Heart right ventricle (tissue), 16 donors: ENCODE measurements at regions not wholly inside any gene's neighbourhood (a gene's known extent, or its start where the extent isn't known, plus 50 kb on each side); places are given as distances from the start of the nearest gene placed in this dataset.

ENCODE experiments used
- ATAC-seq, 8 donors: fragments of 200-7000 bp; cut with Tn5 transposase; one replicate each; pipeline ENCODE4 v1.9.1; 2020; ENCODE audit warnings: mild to moderate bottlenecking in 8 of 8, moderate library complexity in 8 of 8, moderate number of reproducible peaks in 1 of 8
- DNase-seq, 2 donors: peaks; one replicate each; pipeline ENCODE4 v3.0.0-alpha.2; 2020
- H3K27ac ChIP-seq, 10 donors: fragments of 200-600 bp; sonication (generic) in 2 of 10; one replicate each; pipeline versions ENCODE4 v1.5.0 to v1.8.0; 2020 to 2022; ENCODE audit warnings: mild to moderate bottlenecking in 3 of 10
- H3K27me3 ChIP-seq, 7 donors: fragments of 200-600 bp; one replicate each; pipeline ENCODE4 v1.8.0; 2021 to 2022; ENCODE audit warnings: mild to moderate bottlenecking in 2 of 7
- H3K36me3 ChIP-seq, 9 donors: fragments of 200-600 bp; sonication (generic) in 1 of 9; one replicate each; pipeline versions ENCODE4 v1.5.0 to v1.8.0; 2020 to 2022; ENCODE audit warnings: mild to moderate bottlenecking in 2 of 9
- H3K4me1 ChIP-seq, 9 donors: fragments of 200-600 bp; sonication (generic) in 1 of 9; one replicate each; pipeline versions ENCODE4 v1.5.0 to v1.8.0; 2020 to 2022; ENCODE audit warnings: mild to moderate bottlenecking in 4 of 9
- H3K4me3 ChIP-seq, 10 donors: fragments of 200-600 bp; sonication (generic) in 2 of 10; one replicate each; pipeline versions ENCODE4 v1.5.0 to v1.8.0; 2020 to 2022; ENCODE audit warnings: mild to moderate bottlenecking in 7 of 10, moderate library complexity in 2 of 10
- H3K9me3 ChIP-seq, 11 donors: fragments of 200-600 bp in 10 of 11; sonication (generic) in 2 of 11; one replicate each; pipeline versions ENCODE4 v1.5.0 to v1.8.0; 2013 to 2022; ENCODE audit warnings: mild to moderate bottlenecking in 2 of 11, control low read depth in 1 of 11, moderate library complexity in 1 of 11
- CTCF ChIP-seq, 9 donors: fragments of 200-600 bp; sonication (generic) in 2 of 9; IDR thresholded peaks; one replicate each; pipeline versions ENCODE4 v1.5.0 to v1.8.0; 2021 to 2022; ENCODE audit warnings: antibody characterized with exemption in 9 of 9, mild to moderate bottlenecking in 5 of 9, moderate library complexity in 1 of 9
- WGBS, 2 donors: extraction: QIAGEN DNeasy Blood & Tissue Kit; methylation state at CpG; one replicate each; pipeline ENCODE4 v1.1.7; 2013; ENCODE audit warnings: inconsistent platforms in 1 of 2; 5-methylcytosine and 5-hydroxymethylcytosine counted together
- intact Hi-C, 10 donors: fragments of 100-400 bp; cut with DNase I; formaldehyde crosslinking; loops; one replicate each; pipeline versions ENCODE4 v1.11.1 to v1.14.2; 2022
- donor health status: Arrhythmogenic right ventricular cardiomyopathy.
- donor health status: ischemic (EF 13 %, LVEDD 7.1; RV severe dilation, severe dysfunction).
- donor health status: healthy with polysubstance abuse.
- donor health status: DM: no; HTN: yes; CAD: no.
- donor health status: DM: no; HTN: no; CAD: no.
- donor health status: ischemic (EF 25% LVEDD 6.9; RV normal size, moderate dysfunction).
- donor health status: ischemic (EF 25% LVEDD 5.7; RV mildly dilated, moderate dysfunction).
- donor health status: healthy.
- donor health status: DM: yes; HTN: yes; CAD: no.
- donor health status: Ischemic cardiomyopathy.
- donor health status: ischemic (EF 35%, LVEDD 5.7; RV mildly dilated, moderate dysfunction).
- donor health status: nonischemic (EF 11% LVEDD 7.7; RV severe dilation, severe dysfunction).
- donor health status: DM: yes; HTN: yes; CAD: no.
- donor health status: PGD.
- donor health status: ischemic (EF 29% LVEDD 5.4; RV normal size, mild dysfunction).
- donor health status: nonischemic (EF 23%, LVEDD 6.1; RV moderate dilation, normal function).

- no peak overlapping the region for H3K4me3 ChIP-seq
- H3K9me3 ChIP-seq = peaks cover 0 to 19% (median 4%) of the 10 kb centered on the region in 11 donors
- H3K27me3 ChIP-seq = no peaks in the 10 kb centered on the region
- TF ChIP-seq CTCF (IDR thresholded peaks at IDR 0.05) = no peak
- peak overlapping the region in 2 of 10 donors; percentile 15 to 23 for H3K27ac ChIP-seq
- WGBS, 2 donors = 49 to 62% methylated on average over 6 of the region's 6 CpGs
- H3K4me1 ChIP-seq = peaks cover 0 to 19% (median 5%) of the 10 kb centered on the region in 9 donors
- ATAC-seq = no peak
- H3K36me3 ChIP-seq = no peaks in the 10 kb centered on the region
- no peak for DNase-seq
- intact Hi-C loops = no loop called here
These were observed 367.5 kb upstream of the MMADHC start for GRCh38 chr2:149954981-149955600.

- DNase-seq (no peak), ATAC-seq (no peak)
- no peak overlapping the region for H3K4me3 ChIP-seq
- peaks cover 0 to 19% (median 5%) of the 10 kb centered on the region in 9 donors for H3K4me1 ChIP-seq
- no peak overlapping the region for H3K27ac ChIP-seq
- no peaks in the 10 kb centered on the region for H3K36me3 ChIP-seq
- no peak for TF ChIP-seq CTCF (IDR thresholded peaks at IDR 0.05)
- H3K27me3 ChIP-seq = no peaks in the 10 kb centered on the region
- 93 to 98% methylated on average over 3 of the region's 3 CpGs for WGBS, 2 donors
- intact Hi-C loops = no loop called here
- H3K9me3 ChIP-seq = peaks cover 0 to 7% (median 0%) of the 10 kb centered on the region in 11 donors
These were observed 366.1 kb upstream of the MMADHC start for GRCh38 chr2:149953627-149954026.

GRCh38 chr2:149931486-149931885 is 343.9 kb upstream of the MMADHC start:
- no peak for TF ChIP-seq CTCF (IDR thresholded peaks at IDR 0.05)
- ATAC-seq = no peak
- no peaks in the 10 kb centered on the region for H3K27me3 ChIP-seq
- no peak overlapping the region for H3K4me3 ChIP-seq
- 82 to 84% methylated on average over 1 of the region's 1 CpG for WGBS, 2 donors
- no peaks in the 10 kb centered on the region for H3K9me3 ChIP-seq
- no peak for DNase-seq
- intact Hi-C loops = no loop called here
- H3K27ac ChIP-seq = no peak overlapping the region
- H3K36me3 ChIP-seq = no peaks in the 10 kb centered on the region
- no peaks in the 10 kb centered on the region for H3K4me1 ChIP-seq

DNA sequence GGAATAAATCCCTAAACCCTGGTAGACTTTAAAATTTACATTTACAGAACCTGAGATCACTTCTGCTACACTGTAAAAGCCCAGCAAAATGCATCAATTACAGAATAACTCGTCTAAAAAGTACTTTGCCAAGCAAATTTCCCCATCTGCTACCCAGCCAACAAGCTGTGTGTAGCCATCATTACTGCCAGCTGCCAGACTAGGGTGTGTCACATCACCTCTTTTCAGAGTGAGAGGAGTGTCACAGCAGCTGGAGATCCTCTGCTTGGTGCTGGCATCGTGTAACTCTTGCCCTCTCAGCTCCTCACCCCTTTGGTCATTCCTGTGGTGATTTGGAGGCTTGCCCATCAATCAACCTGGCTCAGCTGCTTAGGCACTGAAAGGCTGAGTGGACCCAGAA is 340.4 kb upstream of the MMADHC start:
- Histone ChIP-seq H3K27ac (no peak overlapping the region), H3K4me1 (peaks cover 0 to 6% (median 0%) of the 10 kb centered on the region in 9 donors), H3K36me3 (no peaks in the 10 kb centered on the region), H3K9me3 (no peaks in the 10 kb centered on the region), H3K27me3 (no peaks in the 10 kb centered on the region), H3K4me3 (no peak overlapping the region)
- 52 to 53% methylated on average over 2 of the region's 2 CpGs for WGBS, 2 donors
- TF ChIP-seq CTCF (IDR thresholded peaks at IDR 0.05) = no peak
- DNase-seq (no peak), ATAC-seq (no peak)
- intact Hi-C loops = no loop called here
